IMR-90 (cell line): ENCODE measurements at regions not wholly inside any gene's neighbourhood (a gene's known extent, or its start where the extent isn't known, plus 50 kb on each side); places are given as distances from the start of the nearest gene placed in this dataset.

ENCODE experiments used
- CTCF ChIP-seq: conservative IDR thresholded peaks from 2 replicates; pipeline ENCODE4 v1.5.1; 2012; ENCODE audit warnings: mild to moderate bottlenecking, low read depth, low read length, improper control_type of control experiment
- POLR2A ChIP-seq: IDR thresholded peaks from 2 replicates; pipeline ENCODE4 v1.6.1; 2012; ENCODE audit warnings: mild to moderate bottlenecking, low read depth, low read length
- SMC3 ChIP-seq: fragments of 150-350 bp; IDR thresholded peaks from 2 replicates; pipeline ENCODE4 v1.6.1; 2016; ENCODE audit warnings: low read depth, mild to moderate bottlenecking, antibody characterized with exemption, low read length, moderate library complexity

GRCh38 chr12:89970722-89971121 is 262.1 kb upstream of the ATP2B1 start:
- TF ChIP-seq POLR2A, result no peak
- TF ChIP-seq SMC3, result no peak
- TF ChIP-seq CTCF, result no peak
